ENCODE measurements at regions not wholly inside any gene's neighbourhood (a gene's known extent, or its start where the extent isn't known, plus 50 kb on each side); places are given as distances from the start of the nearest gene placed in this dataset.

GRCh38 chr5:74549384-74549783 is 91.1 kb downstream of the ENC1 start:
- TF ChIP-seq CTCF (IDR thresholded peaks at IDR 0.05; ENCODE audit: unreplicated experiment): no peak
- H3K36me3 Mint-ChIP-seq (ENCODE audit: low read depth, unreplicated experiment): no peaks in the 10 kb centered on the region
- H3K9me3 Mint-ChIP-seq (ENCODE audit: unreplicated experiment): no peaks in the 10 kb centered on the region
- peaks cover 15% of the 10 kb centered on the region for H3K4me1 Mint-ChIP-seq (ENCODE audit: unreplicated experiment)
- no peak overlapping the region for H3K4me3 Mint-ChIP-seq (ENCODE audit: unreplicated experiment)
- DNase-seq (ENCODE audit: low spot score): no peak
- no peak overlapping the region for H3K27ac Mint-ChIP-seq (ENCODE audit: unreplicated experiment)
- H3K27me3 Mint-ChIP-seq (ENCODE audit: unreplicated experiment): no peaks in the 10 kb centered on the region

GRCh38 chr5:74546796-74547195 is 93.7 kb downstream of the ENC1 start:
- no peak for DNase-seq (ENCODE audit: low spot score)
- no peak for TF ChIP-seq CTCF (IDR thresholded peaks at IDR 0.05; ENCODE audit: unreplicated experiment)
- peaks cover 29% of the 10 kb centered on the region for H3K4me1 Mint-ChIP-seq (ENCODE audit: unreplicated experiment)
- H3K27me3 Mint-ChIP-seq (ENCODE audit: unreplicated experiment): peaks cover 1% of the 10 kb centered on the region
- no peaks in the 10 kb centered on the region for H3K36me3 Mint-ChIP-seq (ENCODE audit: low read depth, unreplicated experiment)
- H3K27ac Mint-ChIP-seq (ENCODE audit: unreplicated experiment): no peak overlapping the region
- no peak overlapping the region for H3K4me3 Mint-ChIP-seq (ENCODE audit: unreplicated experiment)
- H3K9me3 Mint-ChIP-seq (ENCODE audit: unreplicated experiment): no peaks in the 10 kb centered on the region

GRCh38 chr5:74544811-74545210 is 95.7 kb downstream of the ENC1 start:
- TF ChIP-seq CTCF (IDR thresholded peaks at IDR 0.05; ENCODE audit: unreplicated experiment): no peak
- H3K36me3 Mint-ChIP-seq (ENCODE audit: low read depth, unreplicated experiment): no peaks in the 10 kb centered on the region
- H3K4me3 Mint-ChIP-seq (ENCODE audit: unreplicated experiment): no peak overlapping the region
- H3K27ac Mint-ChIP-seq (ENCODE audit: unreplicated experiment): no peak overlapping the region
- H3K4me1 Mint-ChIP-seq (ENCODE audit: unreplicated experiment): peaks cover 33% of the 10 kb centered on the region
- DNase-seq (ENCODE audit: low spot score): no peak
- H3K9me3 Mint-ChIP-seq (ENCODE audit: unreplicated experiment): no peaks in the 10 kb centered on the region
- H3K27me3 Mint-ChIP-seq (ENCODE audit: unreplicated experiment): peaks cover 1% of the 10 kb centered on the region

- H3K4me3 Mint-ChIP-seq (ENCODE audit: unreplicated experiment): no peak overlapping the region
- H3K4me1 Mint-ChIP-seq (ENCODE audit: unreplicated experiment): peaks cover 38% of the 10 kb centered on the region
- H3K36me3 Mint-ChIP-seq (ENCODE audit: low read depth, unreplicated experiment): no peaks in the 10 kb centered on the region
Measured at GRCh38 chr5:74543162-74543995, 97.1 kb downstream of the ENC1 start.

More at GRCh38 chr5:74543162-74543995, 97.1 kb downstream of the ENC1 start:
- Mint-ChIP-seq H3K9me3 (ENCODE audit: unreplicated experiment) (no peaks in the 10 kb centered on the region), H3K27me3 (ENCODE audit: unreplicated experiment) (peaks cover 1% of the 10 kb centered on the region), H3K27ac (ENCODE audit: unreplicated experiment) (peak overlapping the region; percentile 76)
- no peak for DNase-seq (ENCODE audit: low spot score)
- no peak for TF ChIP-seq CTCF (IDR thresholded peaks at IDR 0.05; ENCODE audit: unreplicated experiment)

Measured in endothelial cell (in vitro differentiated cells).